G401.6 (cell line): ENCODE measurements at regions not wholly inside any gene's neighbourhood (a gene's known extent, or its start where the extent isn't known, plus 50 kb on each side); places are given as distances from the start of the nearest gene placed in this dataset.
"Not testable (repeated sequence)": the region's sequence is repeated elsewhere in the genome, so short reads cannot be mapped to it uniquely, and the experiment has no call there.

Source experiments
- FAIRE-seq: peaks from 2 replicates; lab custom pipeline; 2012; peaks lifted over from hg19 to GRCh38; lab: Jason Lieb, UNC

- FAIRE-seq: no peak
These were observed 252.6 kb downstream of the TMEM47 start for GRCh38 chrX:34404386-34405070.

GRCh38 chrX:34401411-34401810, 255.7 kb downstream of the TMEM47 start:
- no peak for FAIRE-seq

GRCh38 chrX:34382416-34382815, 250.3 kb upstream of the FAM47A start:
- no peak for FAIRE-seq

- FAIRE-seq: no peak
These were observed 249.1 kb upstream of the FAM47A start for GRCh38 chrX:34381241-34381640.

GRCh38 chrX:34379891-34380290, 247.8 kb upstream of the FAM47A start:
- no peak for FAIRE-seq

GRCh38 chrX:34377645-34378044, 245.5 kb upstream of the FAM47A start:
- no peak for FAIRE-seq

- no peak for FAIRE-seq
These were observed 239.6 kb upstream of the FAM47A start for GRCh38 chrX:34371754-34372153.

- no peak for FAIRE-seq
These were observed 233.4 kb upstream of the FAM47A start for GRCh38 chrX:34365471-34365870.

GRCh38 chrX:34350561-34351335, 218.6 kb upstream of the FAM47A start:
- no peak for FAIRE-seq

- no peak for FAIRE-seq
These were observed 210.9 kb upstream of the FAM47A start for GRCh38 chrX:34343001-34343400.

GRCh38 chrX:34341814-34342213, 209.7 kb upstream of the FAM47A start:
- no peak for FAIRE-seq

- no peak for FAIRE-seq
These were observed 209.1 kb upstream of the FAM47A start for GRCh38 chrX:34341258-34341657.

- no peak for FAIRE-seq
These were observed 205.9 kb upstream of the FAM47A start for GRCh38 chrX:34338046-34338445.

- not testable (repeated sequence) for FAIRE-seq
These were observed 203.3 kb upstream of the FAM47A start for GRCh38 chrX:34335376-34335775.

- no peak for FAIRE-seq
These were observed 200.2 kb upstream of the FAM47A start for GRCh38 chrX:34332334-34332733.

- no peak for FAIRE-seq
These were observed 193.3 kb upstream of the FAM47A start for GRCh38 chrX:34325460-34325859.

- FAIRE-seq: not testable (repeated sequence)
These were observed 188.3 kb upstream of the FAM47A start for GRCh38 chrX:34320424-34320823.

GRCh38 chrX:34300871-34301270, 168.8 kb upstream of the FAM47A start:
- FAIRE-seq: no peak

- no peak for FAIRE-seq
These were observed 167.4 kb upstream of the FAM47A start for GRCh38 chrX:34299451-34299967.

GRCh38 chrX:34294665-34295064, 162.6 kb upstream of the FAM47A start:
- no peak for FAIRE-seq

GRCh38 chrX:34288782-34289181, 156.7 kb upstream of the FAM47A start:
- FAIRE-seq: no peak

- no peak for FAIRE-seq
These were observed 147.9 kb upstream of the FAM47A start for GRCh38 chrX:34279866-34280560.

GRCh38 chrX:34275699-34276098, 143.6 kb upstream of the FAM47A start:
- no peak for FAIRE-seq
